Activated naive CD4-positive, alpha-beta T cell treated with anti-CD3 and anti-CD28 coated beads, Interleukin-2, amount 50 U/mL, for 16 hours (primary cell): ENCODE measurements at regions not wholly inside any gene's neighbourhood (a gene's known extent, or its start where the extent isn't known, plus 50 kb on each side); places are given as distances from the start of the nearest gene placed in this dataset.

Source experiments
- DNase-seq: peaks from one replicate; pipeline ENCODE4 v3.0.0-alpha.2; 2020

DNA sequence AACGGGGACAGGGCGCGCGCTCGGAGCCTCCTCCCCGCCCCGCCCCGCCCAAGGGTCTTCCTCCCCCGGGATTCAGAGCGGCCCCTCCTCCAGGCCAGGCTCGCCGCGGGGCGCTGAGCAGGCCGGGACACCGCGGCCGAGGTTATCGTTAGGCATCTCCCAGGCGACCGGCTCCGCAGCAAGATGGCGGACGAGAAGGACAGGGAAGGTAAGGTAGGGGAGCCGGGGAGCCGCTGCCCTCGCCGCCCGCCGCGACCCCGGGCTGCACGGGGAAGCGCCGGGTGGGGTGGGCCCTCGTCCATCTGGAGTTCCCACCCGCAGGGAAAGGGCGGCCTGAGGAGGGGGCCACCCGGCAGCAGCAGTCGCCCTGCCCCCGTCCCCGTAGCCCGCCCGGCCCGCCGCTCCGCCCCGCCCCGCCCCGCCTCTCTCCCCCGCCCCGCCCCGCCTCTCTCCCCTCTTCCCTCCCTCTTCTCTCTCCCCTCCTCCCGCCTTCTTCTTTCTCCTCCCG, 105.9 kb upstream of the HNRNPU start:
- DNase-seq = peak; percentile 72

DNA sequence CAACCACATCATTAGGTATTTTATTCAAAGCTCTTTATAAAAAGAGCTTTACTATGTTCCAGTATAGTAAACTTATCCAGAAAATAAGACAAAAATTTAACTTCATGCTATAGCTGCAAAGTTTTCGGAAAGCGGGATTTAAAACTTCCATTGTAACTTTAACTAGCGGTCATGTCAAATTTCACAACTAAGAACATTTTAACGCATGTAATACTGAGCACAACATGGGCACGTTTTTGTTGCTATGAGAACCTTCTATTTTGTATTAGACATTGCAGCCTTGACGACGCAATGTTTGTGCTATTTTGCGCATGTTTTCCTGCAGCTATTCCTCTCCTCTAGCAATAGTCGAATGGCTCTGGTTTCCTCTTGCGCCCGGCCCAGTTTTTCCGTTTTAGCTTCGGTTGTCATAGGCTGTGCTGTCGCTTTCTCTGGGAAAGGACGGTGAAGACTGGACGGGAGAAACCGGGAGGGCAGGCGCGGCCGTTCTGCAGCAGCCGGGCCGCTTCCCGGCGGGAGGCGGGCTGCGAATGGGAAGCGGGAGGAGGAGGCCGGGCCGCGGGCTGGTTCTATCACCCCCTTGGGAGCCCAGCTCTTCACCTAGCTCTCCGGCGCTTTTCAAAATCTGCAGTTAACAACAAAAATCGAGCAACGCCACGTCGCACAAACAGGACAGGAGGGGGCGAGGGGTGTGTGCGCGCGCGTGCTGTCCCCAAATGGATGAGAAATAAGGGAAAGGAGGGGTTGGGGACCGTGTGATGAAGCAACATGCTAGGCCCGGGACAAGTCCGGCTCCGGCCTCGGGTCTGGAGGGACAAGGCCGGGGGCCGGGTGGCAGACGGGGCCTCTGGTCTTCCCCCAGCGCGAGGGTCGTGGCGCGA, 105.3 kb upstream of the HNRNPU start:
- DNase-seq = peak; percentile 65

DNA sequence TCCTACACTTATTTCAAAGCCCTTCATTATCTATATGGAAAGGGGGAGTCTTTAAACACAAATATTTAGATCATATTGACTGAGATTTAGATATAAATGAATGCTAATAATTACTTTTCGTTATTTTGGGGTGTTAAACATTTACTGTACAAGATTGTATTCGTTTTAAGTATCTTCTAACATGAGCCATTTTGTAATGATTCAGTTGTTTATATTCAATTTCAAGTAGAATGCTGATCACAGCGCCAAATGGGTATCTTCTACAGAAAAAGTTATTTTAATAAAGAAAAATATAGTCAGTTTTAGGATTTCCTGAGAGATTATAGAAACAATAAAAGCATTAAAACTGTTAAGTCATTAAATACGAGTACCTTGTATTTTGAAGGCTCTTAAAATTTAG, 104.5 kb upstream of the HNRNPU start:
- no peak for DNase-seq

DNA sequence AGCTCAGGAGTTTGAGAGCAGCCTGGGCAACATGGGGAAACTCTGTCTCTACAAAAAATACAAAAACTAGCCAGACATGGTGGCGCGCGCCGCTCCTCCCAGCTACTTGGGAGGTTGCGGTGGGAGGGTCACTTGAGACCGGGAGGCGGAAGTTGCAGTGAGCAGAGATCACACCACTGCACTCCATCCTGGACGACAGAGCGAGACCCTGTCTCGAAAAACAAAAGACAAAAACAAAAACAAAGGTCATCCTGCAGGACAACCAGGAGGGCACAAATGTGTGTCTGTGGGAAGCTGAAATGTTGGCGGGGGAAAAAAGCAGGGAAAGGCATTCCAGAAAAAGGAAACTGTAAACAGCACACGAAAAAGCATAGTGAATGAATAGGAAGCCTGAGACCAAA, 104.1 kb upstream of the HNRNPU start:
- no peak for DNase-seq

DNA sequence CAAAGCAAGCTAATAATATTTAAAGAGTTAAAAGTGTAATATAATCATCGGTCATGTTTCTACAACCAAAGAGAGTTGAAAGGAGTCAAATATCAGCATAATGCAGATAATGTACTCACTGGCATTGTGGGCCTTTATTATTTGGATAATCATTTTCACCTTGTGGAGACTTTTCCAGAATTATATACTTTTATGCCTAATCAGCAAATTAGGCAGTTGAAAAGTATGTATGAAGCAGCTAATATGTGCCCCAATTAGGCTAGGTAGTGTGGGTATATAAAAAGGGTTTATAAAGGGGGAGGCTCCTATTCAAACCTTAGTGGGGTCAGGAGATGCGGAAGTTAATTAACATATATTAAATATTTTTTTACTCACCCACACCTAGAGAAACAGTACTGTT, 102.8 kb upstream of the HNRNPU start:
- no peak for DNase-seq

DNA sequence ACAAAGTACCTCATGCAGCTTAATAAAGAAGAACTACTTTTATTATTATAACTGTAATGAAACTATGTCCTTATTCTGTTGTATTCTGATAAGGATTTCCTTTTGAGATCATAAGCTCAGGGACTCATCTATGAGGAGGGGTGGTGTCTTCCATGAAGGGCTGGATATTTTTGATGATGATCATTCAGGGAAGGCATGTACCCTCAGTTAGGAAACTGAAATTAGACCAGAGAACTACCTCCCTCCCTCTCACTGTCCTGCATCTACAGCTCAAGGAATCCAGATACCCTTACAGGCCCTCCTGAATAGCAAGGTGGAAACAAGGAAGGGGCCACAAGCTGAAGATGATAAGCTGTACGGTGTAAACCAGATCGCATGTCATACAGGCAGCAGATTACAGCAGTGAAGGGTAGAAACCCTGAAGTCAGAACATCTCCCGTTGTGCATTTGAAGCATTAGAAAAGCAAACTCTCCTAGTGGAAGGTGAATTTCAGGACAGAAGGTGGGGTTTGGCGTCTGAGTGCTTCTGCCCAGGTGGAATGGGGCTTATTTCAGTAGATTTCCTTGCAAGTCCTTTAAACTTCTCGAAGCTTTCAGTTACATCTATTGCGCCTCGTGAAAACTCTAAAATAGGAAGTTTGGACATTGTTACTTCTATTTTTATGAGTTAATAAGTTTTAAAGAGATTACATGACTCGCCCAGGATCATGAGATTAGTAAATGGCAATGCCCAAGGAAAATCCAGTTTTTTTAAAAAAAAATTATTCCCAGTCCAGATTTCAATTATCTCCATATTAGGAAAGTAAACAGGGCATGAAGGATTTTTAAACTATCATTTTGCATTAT, 101.1 kb upstream of the HNRNPU start:
- no peak for DNase-seq

DNA sequence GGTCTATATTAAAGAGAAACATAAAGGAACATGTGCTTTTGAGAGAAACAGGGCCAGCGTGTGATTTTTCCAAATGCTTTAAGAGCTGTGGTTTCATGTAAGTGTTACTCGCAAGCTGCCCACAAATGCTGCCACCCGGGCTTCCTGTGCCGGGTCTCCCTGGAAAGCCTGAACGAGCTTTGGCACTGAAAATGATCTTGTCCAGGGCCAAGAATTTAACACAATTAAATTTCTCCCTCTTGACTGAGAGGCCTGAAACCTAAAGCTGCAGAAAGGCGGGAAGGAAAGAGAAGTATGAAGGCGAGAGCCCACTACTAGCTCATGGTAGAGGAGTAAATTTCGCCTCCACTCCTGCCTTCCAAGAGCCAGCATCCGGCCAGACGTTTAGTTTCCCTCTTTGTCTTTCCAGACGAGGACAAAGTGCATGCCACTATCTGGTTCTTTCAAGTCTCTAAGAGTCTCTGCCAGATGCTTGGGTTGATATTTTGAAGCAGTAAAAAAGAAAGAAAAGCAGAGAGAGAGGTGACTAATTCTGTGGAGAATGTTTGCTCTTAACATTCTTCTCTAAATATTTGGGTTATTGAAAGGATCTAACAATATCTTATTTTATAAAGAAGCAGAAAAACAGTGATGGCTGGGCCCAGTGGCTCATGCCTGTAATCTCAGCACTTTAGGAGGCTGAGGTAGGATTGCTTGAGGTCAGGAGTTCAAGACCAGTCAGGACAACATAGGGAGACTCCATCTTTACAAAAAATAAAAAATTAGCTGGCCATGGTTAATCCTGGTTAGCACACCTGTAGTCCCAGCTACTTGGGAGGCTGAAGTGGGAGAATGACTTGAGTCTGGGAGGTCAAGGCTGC, 100.0 kb upstream of the HNRNPU start:
- no peak for DNase-seq

DNA sequence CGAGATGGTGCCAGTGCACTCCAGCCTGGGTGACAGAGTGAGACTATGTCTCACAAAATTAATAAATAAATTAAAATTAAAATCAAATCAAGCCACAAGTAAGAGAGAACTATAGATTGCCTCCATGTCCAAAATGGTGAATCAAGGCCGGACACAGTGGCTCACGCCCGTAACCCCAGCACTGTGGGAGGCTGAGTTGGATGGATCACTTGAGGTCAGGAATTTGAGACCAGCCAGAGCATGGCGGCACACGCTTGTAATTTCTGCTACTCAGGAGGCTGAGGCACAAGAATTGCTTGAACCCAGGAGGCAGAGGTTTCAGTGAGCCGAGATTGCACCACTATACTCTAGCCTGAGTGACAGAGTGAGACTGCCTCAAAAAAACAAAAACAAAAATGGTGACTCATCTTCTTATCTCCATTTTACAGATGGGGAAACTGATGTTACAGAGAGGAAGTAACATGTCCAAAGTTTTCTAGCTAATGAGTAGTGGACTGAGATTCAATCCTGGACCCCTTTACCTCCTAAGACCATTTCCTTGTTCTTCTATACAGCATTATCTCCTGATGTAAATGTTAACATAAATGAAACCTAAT, 99.0 kb upstream of the HNRNPU start:
- DNase-seq = no peak

DNA sequence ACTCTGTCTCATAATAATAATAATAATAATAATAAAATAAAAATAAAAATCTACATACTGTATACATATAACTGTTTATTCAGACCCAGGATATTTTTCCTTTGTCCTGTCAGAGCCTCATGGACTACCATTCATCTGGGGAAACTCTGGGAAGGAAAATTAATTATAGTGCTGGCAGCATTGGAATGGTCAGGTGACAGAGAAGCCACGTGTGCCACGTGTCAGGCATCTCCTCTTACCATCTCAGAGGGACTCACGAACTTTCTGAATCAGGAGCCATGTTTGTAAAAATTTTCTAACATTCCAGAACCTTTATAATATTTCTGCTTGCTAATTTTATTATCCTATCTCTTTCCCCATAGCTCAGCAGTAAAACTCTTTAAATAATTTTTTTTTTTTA, 97.8 kb upstream of the HNRNPU start:
- no peak for DNase-seq

DNA sequence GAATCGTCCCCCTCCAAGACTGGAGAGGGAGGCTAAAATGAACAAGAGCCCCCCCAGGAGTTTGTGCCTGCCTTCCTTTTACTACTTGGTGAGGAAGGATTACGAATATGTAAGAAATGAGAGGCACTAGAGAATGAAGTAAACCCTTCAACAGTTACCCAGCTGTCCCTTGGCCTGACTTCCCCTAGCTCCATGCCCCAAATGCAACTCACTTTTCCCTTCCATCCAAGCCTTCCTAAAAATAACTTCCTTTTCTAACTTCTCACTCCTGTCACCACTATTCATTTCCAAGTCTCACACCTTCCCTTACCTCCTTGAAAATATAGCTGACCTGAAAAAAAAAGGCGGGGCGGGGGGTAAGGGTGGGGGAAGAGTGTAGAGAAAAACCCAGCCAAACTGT, 96.6 kb upstream of the HNRNPU start:
- DNase-seq = no peak

DNA sequence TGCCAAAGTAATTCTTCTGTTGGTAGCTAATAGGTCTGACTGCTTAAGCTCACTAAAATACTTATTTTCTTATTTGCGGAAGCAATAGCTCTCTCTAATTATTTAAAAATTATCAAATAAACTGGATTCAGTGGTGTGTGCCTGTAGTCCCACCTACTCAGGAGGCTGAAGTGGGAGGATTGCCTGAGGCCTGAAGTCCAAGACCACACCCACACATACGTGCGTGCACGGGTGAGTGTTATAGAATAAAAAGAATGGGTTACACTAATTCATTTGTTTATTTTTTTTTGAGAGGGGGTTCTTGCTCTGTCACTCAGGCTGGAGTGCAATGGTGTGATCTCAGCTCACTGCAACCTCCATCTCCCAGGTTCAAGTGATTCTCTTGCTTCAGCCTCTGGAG, 94.2 kb upstream of the HNRNPU start:
- DNase-seq = no peak

DNA sequence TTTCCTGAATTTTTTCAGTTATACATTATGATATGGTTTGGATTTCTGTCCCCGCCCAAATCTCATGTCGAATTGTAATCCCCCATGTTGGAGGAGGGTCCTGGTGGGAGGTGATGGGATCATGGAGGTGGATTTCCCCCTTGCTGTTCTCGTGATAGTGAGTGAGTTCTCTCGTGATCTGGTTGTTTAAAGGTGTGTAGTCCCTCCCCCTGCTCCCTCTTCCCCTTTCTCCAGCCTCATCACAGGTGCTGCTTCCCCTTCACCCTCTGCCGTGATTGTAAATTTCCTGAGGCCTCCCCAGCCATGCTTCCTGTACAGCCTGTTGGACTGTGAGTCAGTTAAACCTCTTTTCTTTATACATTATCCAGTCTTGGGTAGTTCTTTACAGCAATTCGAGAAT, 93.2 kb upstream of the HNRNPU start:
- no peak for DNase-seq

DNA sequence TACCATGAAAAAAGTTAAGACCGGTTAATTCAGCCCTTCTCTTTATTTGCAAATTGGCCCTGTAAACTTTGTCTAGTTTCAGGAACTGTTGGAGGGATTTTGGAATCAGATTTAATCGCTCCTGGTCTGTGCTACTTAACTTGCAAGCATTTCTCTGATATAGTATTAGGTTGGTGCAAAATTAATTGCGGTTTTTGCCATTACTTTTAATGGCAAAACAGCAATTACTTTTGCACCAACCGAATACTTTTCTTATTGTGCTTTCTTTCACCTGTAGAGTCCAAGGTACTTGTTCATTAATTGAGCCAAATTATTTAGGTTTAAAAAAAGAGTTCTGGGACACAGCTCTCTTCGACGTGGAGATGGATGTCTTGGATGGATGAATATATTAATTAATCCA, 92.8 kb upstream of the HNRNPU start:
- no peak for DNase-seq

DNA sequence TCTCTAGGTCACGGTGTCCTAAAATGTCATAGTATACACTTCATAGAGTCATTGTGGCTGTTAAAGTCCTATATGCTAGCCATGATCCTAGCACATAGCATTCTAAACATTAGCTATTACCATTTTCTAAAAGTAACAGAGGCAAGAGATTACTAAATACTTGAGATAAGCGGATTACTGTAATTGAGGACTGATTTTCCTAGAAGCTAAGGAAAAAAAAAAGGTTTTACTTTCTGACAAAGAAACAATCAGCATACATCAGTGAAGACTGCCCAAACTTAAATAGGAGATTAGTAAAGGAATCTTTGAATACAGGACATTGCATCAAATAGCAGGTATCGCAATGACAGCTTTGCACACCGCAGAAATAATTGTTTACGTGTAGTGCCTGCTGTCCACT, 91.3 kb upstream of the HNRNPU start:
- no peak for DNase-seq

DNA sequence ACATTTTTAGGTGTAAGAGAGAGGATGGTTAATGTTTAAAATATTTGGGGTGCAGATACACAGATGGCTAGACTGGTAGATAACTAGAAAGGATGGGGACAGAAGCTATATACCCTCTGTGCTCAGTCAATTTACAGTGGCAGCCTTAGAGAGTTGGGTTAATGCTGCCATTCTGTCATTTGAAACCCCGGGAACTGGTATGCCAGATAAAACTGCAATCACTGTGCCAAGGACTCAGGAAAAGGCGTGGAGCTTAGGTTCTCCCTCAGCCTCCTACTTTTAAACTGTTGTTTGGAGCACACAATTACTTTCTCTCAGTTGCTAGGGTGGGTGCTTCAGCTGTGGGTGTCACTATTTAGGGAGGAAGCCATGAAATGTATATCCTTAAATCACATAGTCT, 90.0 kb upstream of the HNRNPU start:
- DNase-seq = no peak

DNA sequence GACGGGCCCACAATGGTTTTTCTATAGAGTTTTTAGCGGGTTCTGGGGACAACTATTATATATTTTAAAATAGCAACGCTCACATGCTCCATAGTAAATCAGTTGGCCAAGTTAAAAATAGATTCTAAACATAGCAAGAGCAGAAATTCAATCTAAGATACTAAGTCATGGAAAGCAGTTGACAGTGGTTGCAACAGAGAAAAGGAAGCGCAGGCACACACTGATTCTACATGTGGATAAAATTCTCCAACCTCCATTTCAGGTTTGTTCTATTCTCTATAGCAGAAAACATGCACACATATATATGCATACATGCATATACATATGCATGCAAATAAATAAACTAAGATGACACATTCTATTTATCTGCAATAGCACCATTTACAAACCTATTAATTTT, 89.6 kb upstream of the HNRNPU start:
- DNase-seq = no peak

DNA sequence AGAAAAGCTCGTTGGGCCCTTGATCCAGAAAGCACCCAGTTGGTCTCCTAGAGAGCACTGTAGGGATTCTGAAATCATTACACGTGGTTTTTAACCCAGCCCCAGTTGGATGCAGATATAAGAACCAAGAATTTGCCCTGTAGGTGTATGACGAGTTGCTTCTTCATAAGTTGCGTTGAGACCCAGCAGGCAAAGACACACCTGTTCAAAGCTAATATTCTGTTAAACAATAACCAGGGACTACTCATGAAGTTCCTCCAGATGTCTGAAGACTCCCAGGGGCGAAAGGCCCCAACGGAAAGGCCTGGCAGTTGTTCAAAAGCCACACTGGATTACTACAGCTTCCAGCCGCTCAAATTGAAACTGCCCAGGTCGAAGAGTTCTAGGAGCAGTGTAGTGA, 88.6 kb upstream of the HNRNPU start:
- DNase-seq = no peak

DNA sequence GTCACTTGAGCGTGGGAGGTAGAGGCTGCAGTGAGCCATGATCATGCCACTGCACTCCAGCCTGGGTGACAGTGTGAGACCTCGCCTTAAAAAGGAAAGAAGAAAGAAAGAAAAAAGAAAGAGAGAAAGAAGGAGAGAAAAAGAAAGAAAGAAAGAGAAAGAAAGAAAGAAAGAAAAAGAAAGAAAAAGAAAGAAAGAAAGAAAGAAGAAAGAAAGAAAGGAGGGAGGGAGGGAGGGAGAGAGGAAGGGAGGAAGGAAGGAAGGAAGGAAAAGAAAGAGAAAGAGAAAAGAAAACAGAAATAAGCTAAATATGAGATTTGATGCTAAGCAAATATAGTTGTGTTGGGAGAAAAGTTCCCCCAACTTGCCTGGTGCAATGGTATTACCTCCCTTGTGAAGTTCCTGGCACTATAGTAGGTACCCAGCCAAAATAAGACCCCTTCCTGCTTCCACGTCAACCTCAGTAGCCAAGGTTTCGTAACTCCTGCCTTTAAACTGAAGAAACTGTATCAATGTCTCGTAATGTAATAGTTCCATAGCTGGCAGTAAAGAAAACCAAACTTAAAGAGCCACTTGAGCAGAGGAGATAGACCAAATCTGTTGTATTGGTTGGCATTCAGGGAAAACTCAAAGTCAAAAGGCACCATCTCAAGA, 88.1 kb upstream of the HNRNPU start:
- DNase-seq = no peak

DNA sequence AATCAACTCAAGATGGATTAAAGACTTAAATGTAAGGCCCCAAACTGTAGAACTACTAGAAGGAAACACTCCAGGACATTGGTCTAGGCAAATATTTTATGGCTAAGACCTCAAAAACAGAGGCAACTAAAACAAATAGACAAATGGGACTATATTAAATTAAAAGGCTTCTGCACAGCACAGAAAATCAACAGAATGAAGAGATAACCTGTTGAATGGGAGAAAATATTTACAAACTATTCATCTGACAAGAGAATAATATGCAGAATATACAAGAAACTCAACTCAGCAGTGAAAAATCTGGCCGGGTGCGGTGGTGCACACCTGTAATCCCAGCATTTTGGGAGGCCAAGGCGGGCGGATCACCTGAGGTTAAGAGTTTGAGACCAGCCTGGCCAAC, 84.1 kb upstream of the HNRNPU start:
- no peak for DNase-seq

DNA sequence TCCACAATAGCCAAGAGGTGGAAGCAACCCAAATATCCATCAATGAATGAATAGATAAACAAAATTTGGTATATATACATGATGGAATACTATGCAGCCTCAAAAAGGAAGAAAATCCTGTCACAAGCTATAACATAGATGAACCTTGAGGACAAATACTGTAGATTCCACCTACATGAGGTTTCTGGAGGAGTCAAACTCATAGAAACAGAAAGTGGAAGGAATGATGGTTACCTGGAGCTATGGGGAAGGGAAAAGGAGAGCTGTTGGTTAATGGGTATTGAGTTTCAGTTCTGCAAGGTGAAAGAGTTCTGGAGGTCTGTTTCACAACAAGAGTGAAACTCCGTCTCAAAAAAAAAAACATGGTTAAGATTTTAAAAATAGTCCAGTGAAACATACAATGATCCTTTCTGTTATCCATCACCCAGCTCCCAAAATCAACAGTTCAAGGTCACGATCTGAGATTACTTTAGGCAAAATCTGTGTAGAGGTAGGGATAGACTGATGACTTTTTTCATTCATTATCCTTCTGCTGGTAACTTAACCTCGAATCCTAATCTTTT, 80.8 kb upstream of the HNRNPU start:
- DNase-seq = no peak

DNA sequence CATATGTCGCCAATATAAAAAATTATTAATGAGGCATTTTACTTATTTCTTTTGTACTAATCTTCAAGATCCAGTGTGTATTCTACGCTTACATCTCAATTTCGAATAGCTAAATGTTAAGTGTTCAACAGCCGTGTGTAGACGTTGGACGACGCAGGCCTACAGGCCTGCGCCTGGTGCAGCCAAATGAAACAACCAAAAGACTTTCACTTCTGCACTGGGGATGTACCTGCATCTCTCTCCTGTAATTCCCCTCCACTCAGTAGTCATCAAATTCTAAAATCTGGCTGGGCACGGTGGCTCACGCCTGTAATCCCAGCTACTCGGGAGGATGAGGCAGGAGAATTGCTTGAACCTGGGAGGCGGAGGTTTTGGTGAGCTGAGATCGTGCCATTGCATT, 76.8 kb upstream of the HNRNPU start:
- no peak for DNase-seq

DNA sequence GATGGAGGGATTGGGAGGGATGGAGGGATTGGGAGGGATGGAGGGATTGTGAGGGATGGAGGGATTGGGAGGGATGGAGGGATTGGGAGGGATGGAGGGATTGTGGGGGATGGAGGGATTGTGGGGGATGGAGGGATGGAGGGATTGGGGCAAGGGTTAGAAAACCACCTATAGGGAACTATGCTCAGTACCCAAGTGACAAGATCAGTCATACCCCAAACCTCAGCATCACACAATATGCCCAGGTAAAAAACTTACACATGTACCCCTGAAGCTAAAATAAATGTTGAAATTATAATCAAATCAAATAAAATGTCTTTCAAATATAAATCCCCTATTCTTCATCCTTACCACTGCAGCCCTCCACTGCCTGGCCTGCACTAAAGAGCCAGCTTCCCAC, 72.8 kb upstream of the HNRNPU start:
- no peak for DNase-seq
